OCI-LY1 (cell line): ENCODE measurements at regions not wholly inside any gene's neighbourhood (a gene's known extent, or its start where the extent isn't known, plus 50 kb on each side); places are given as distances from the start of the nearest gene placed in this dataset.

ENCODE experiments used
- H2AFZ ChIP-seq: fragments of 200-600 bp; sonication (generic), shearing (Covaris generic); 2 replicates; pipeline ENCODE4 v1.6.0; 2014; ENCODE audit warnings: antibody characterized with exemption, mild to moderate bottlenecking, low read length
- H3F3A ChIP-seq: fragments of 200-600 bp; sonication (generic), shearing (Covaris generic); 2 replicates; pipeline ENCODE4 v1.6.0; 2014; ENCODE audit warnings: mild to moderate bottlenecking, antibody characterized with exemption, low read length, moderate library complexity; ENCODE audit not compliant: insufficient read depth
- H3K27ac ChIP-seq: fragments of 200-600 bp; sonication (generic); 2 replicates; pipeline ENCODE4 v1.5.1; 2014; ENCODE audit warnings: low read length, mixed run types, mild to moderate bottlenecking, low read depth; ENCODE audit not compliant: poor library complexity, severe bottlenecking
- H3K27me3 ChIP-seq: fragments of 200-600 bp; sonication (generic); 2 replicates; pipeline ENCODE4 v1.6.0; 2014; ENCODE audit warnings: antibody characterized with exemption, mild to moderate bottlenecking, low read length, moderate library complexity; ENCODE audit not compliant: insufficient read depth
- H3K36me3 ChIP-seq: fragments of 200-600 bp; sonication (generic); 2 replicates; pipeline ENCODE4 v1.6.1; 2014; ENCODE audit warnings: mild to moderate bottlenecking, antibody characterized with exemption, low read length, moderate library complexity, mixed read lengths; ENCODE audit not compliant: insufficient read depth
- H3K4me1 ChIP-seq: fragments of 200-600 bp; sonication (generic); 2 replicates; pipeline ENCODE4 v1.5.1; 2014; ENCODE audit warnings: mild to moderate bottlenecking, low read length, moderate library complexity; ENCODE audit not compliant: insufficient read depth, severe bottlenecking
- H3K4me2 ChIP-seq: fragments of 200-600 bp; sonication (generic), shearing (Covaris generic); 2 replicates; pipeline ENCODE4 v1.6.1; 2014; ENCODE audit warnings: low read length
- H3K4me3 ChIP-seq: fragments of 200-600 bp; sonication (generic); 2 replicates; pipeline ENCODE4 v1.5.1; 2014; ENCODE audit warnings: low read length, low read depth, mild to moderate bottlenecking, mixed read lengths; ENCODE audit not compliant: poor library complexity, severe bottlenecking
- H3K79me2 ChIP-seq: fragments of 200-600 bp; shearing (Covaris generic); 2 replicates; pipeline ENCODE4 v1.6.1; 2016; ENCODE audit warnings: mixed run types, low read length, mixed read lengths; ENCODE audit not compliant: insufficient read depth
- H3K9ac ChIP-seq: fragments of 200-600 bp; sonication (generic), shearing (Covaris generic); 2 replicates; pipeline ENCODE4 v1.6.1; 2014; ENCODE audit warnings: mild to moderate bottlenecking, low read length, mixed read lengths
- H3K9me2 ChIP-seq: fragments of 200-600 bp; sonication (generic), shearing (Covaris generic); 2 replicates; pipeline ENCODE4 v1.6.1; 2014; ENCODE audit warnings: low read depth, mild to moderate bottlenecking, low read length, mixed read lengths
- H3K9me3 ChIP-seq: fragments of 200-600 bp; shearing (Covaris generic); 2 replicates; pipeline ENCODE4 v1.6.1; 2014; ENCODE audit warnings: low read length, mixed read lengths
- H4K20me1 ChIP-seq: fragments of 200-600 bp; sonication (generic), shearing (Covaris generic); 2 replicates; pipeline ENCODE4 v1.6.0; 2016; ENCODE audit warnings: mild to moderate bottlenecking, low read length; ENCODE audit not compliant: insufficient read depth
- EZH2 ChIP-seq: fragments of 200-600 bp; sonication (generic), shearing (Covaris generic); IDR thresholded peaks from 2 replicates; pipeline ENCODE4 v1.8.0; 2017; ENCODE audit warnings: borderline replicate concordance, mixed run types, mild to moderate bottlenecking, antibody characterized with exemption, low read length, moderate library complexity, mixed read lengths
- TF ChIP-seq, protein P1 (sequence below): fragments of 200-600 bp; sonication (generic), shearing (Covaris generic); IDR thresholded peaks from 2 replicates; pipeline ENCODE4 v1.5.1; 2017; ENCODE audit warnings: mild to moderate bottlenecking, antibody characterized with exemption, low read length, moderate library complexity, mixed read lengths

GRCh38 chr4:177923888-177924287 is 481.7 kb upstream of the AGA start:
- no peaks in the 10 kb centered on the region for H3K9me2 ChIP-seq
- no peak overlapping the region for H3K9ac ChIP-seq
- no peak overlapping the region for H3K27ac ChIP-seq
- H3K4me1 ChIP-seq: no peaks in the 10 kb centered on the region
- no peaks in the 10 kb centered on the region for H3K36me3 ChIP-seq
- no peaks in the 10 kb centered on the region for H3K27me3 ChIP-seq
- no peaks in the 10 kb centered on the region for H3K79me2 ChIP-seq
- H2AFZ ChIP-seq: no peak overlapping the region
- no peaks in the 10 kb centered on the region for H4K20me1 ChIP-seq
- no peaks in the 10 kb centered on the region for H3K9me3 ChIP-seq
- H3K4me3 ChIP-seq: no peak overlapping the region
- TF ChIP-seq, protein P1, sequence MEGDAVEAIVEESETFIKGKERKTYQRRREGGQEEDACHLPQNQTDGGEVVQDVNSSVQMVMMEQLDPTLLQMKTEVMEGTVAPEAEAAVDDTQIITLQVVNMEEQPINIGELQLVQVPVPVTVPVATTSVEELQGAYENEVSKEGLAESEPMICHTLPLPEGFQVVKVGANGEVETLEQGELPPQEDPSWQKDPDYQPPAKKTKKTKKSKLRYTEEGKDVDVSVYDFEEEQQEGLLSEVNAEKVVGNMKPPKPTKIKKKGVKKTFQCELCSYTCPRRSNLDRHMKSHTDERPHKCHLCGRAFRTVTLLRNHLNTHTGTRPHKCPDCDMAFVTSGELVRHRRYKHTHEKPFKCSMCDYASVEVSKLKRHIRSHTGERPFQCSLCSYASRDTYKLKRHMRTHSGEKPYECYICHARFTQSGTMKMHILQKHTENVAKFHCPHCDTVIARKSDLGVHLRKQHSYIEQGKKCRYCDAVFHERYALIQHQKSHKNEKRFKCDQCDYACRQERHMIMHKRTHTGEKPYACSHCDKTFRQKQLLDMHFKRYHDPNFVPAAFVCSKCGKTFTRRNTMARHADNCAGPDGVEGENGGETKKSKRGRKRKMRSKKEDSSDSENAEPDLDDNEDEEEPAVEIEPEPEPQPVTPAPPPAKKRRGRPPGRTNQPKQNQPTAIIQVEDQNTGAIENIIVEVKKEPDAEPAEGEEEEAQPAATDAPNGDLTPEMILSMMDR: no peak
- no peak for TF ChIP-seq EZH2
- no peaks in the 10 kb centered on the region for H3F3A ChIP-seq
- no peak overlapping the region for H3K4me2 ChIP-seq

DNA sequence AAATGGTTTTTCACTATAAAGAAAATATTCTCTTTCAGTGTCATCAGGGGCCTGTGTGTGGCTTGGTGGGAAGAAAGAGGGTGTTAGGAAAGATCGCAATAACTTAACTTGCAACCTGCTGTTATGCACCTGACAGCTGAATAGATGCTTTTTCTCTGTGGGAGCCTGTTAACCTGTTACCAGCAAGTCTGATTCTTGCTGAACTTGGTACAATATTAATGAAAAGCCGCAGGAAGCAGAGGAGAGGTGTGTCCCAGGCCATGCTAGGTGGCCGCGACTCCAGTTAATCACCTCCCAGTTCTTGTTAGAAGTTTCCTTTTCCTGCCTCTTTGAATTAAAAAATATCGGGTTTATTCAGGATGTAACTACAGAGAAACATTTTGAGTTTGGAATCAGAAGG is 494.8 kb upstream of the AGA start:
- no peak overlapping the region for H3K4me2 ChIP-seq
- no peaks in the 10 kb centered on the region for H3F3A ChIP-seq
- no peaks in the 10 kb centered on the region for H3K36me3 ChIP-seq
- TF ChIP-seq, protein P1: no peak
- TF ChIP-seq EZH2: no peak
- no peaks in the 10 kb centered on the region for H3K9me3 ChIP-seq
- no peak overlapping the region for H3K9ac ChIP-seq
- no peaks in the 10 kb centered on the region for H3K79me2 ChIP-seq
- H4K20me1 ChIP-seq: no peaks in the 10 kb centered on the region
- no peak overlapping the region for H3K4me3 ChIP-seq
- H2AFZ ChIP-seq: no peak overlapping the region
- no peak overlapping the region for H3K27ac ChIP-seq
- H3K9me2 ChIP-seq: no peaks in the 10 kb centered on the region
- no peaks in the 10 kb centered on the region for H3K4me1 ChIP-seq
- H3K27me3 ChIP-seq: no peaks in the 10 kb centered on the region

GRCh38 chr4:177938226-177938625 is 496.0 kb upstream of the AGA start:
- Histone ChIP-seq H3K27me3 (no peaks in the 10 kb centered on the region), H3K79me2 (no peaks in the 10 kb centered on the region), H3K9me2 (no peaks in the 10 kb centered on the region), H3K4me3 (no peak overlapping the region), H3K4me1 (no peaks in the 10 kb centered on the region), H3K4me2 (no peak overlapping the region), H4K20me1 (no peaks in the 10 kb centered on the region), H3K9me3 (no peaks in the 10 kb centered on the region), H2AFZ (no peak overlapping the region), H3K36me3 (no peaks in the 10 kb centered on the region), H3K27ac (no peak overlapping the region), H3K9ac (no peak overlapping the region), H3F3A (no peaks in the 10 kb centered on the region)
- TF ChIP-seq, protein P1: no peak
- TF ChIP-seq EZH2: no peak
